ENCODE measurements at regions not wholly inside any gene's neighbourhood (a gene's known extent, or its start where the extent isn't known, plus 50 kb on each side); places are given as distances from the start of the nearest gene placed in this dataset.

DNA sequence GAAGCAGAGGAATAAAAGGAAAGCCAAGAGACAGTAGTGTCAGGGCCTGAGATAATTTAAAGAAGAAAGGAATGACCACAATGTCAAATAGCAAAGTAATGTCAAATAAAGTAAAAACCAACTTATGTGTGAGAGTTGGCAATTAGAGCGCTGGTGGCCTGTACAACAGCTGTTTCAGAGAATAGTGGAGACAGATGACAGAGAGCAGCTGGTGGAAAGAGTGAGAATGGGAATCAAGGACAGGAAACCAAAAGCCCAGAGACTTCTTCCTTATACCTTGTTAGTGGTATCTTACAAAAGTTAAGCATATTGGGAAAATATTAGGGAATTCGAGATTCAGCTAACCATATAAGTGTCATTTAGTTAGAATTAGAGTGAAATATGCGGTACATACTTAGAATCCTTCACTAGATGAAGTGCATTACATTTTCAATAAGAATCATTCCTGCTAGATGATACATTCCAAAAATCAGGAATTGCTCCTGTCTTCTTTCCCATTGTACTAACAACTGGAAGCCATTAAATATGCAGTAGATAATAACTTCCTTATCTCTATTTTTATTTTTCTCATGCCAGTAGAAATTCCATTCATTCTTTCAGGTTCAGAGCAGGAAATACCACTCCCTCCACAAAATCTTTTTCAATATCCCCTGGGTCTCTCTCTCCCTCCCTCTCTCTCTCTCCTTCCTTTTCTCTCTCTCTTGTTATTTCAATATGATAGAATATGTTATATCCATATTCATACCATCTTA lies 525.4 kb downstream of the CENPC start:
- DNase-seq (ENCODE audit: low read depth) = no peak

DNA sequence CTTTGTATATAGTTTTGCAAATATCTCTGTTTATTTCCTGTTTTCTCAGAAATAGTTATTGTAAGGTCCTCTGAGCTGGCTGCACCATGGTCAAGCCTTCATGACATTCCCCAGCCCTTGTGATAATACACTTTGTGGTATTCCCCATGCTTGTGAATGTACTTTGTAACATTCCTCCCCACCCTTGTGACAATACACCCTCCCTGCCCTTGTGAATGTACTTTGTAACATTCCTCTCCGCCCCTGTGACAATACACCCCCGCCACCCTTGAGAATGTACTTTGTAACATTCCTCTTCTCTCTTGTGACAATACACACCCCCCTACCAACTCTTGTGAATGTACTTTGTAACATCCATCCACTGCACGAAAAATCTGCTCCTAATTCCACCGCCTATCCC lies 530.7 kb downstream of the CENPC start:
- H3K4me3 ChIP-seq (ENCODE audit: low read depth, low read length) = no peak overlapping the region
- no peak for DNase-seq (ENCODE audit: low read depth)
- in situ Hi-C loops (cut with HindIII; ENCODE audit: low sequenced_read_pairs) = no loop called here
- TF ChIP-seq, protein P1, sequence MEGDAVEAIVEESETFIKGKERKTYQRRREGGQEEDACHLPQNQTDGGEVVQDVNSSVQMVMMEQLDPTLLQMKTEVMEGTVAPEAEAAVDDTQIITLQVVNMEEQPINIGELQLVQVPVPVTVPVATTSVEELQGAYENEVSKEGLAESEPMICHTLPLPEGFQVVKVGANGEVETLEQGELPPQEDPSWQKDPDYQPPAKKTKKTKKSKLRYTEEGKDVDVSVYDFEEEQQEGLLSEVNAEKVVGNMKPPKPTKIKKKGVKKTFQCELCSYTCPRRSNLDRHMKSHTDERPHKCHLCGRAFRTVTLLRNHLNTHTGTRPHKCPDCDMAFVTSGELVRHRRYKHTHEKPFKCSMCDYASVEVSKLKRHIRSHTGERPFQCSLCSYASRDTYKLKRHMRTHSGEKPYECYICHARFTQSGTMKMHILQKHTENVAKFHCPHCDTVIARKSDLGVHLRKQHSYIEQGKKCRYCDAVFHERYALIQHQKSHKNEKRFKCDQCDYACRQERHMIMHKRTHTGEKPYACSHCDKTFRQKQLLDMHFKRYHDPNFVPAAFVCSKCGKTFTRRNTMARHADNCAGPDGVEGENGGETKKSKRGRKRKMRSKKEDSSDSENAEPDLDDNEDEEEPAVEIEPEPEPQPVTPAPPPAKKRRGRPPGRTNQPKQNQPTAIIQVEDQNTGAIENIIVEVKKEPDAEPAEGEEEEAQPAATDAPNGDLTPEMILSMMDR (IDR thresholded peaks at IDR 0.05; ENCODE audit: low read depth, low read length, missing control alignments) = no peak

More for the DNA sequence above, 525.4 kb downstream of the CENPC start:
- H3K4me3 ChIP-seq (ENCODE audit: low read depth, low read length) = no peak overlapping the region
- TF ChIP-seq, protein P1 (IDR thresholded peaks at IDR 0.05; ENCODE audit: low read depth, low read length, missing control alignments) = no peak
- in situ Hi-C loops (cut with HindIII; ENCODE audit: low sequenced_read_pairs) = no loop called here

DNA sequence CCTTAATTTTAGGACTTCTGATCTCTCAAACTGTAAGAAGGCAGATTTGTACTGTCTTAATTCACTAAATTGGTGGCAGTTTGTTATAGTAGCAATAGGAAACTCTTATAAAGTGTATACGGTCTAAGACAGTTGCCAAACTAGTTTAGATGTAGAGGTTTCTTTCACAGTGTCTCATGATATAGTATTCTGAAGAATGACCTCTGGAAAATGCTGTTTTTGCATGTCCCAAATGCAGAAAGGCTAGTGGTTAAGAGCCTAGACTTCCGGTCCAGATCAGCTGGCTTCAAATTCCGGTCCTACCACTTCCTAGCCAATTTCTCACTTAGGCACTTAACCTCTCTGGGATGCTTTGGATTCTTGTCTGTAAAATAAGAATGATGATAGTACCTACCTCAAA lies 538.5 kb downstream of the CENPC start:
- DNase-seq (ENCODE audit: low read depth) = no peak
- H3K4me3 ChIP-seq (ENCODE audit: low read depth, low read length) = no peak overlapping the region
- TF ChIP-seq, protein P1 (IDR thresholded peaks at IDR 0.05; ENCODE audit: low read depth, low read length, missing control alignments) = no peak
- in situ Hi-C loops (cut with HindIII; ENCODE audit: low sequenced_read_pairs) = no loop called here

DNA sequence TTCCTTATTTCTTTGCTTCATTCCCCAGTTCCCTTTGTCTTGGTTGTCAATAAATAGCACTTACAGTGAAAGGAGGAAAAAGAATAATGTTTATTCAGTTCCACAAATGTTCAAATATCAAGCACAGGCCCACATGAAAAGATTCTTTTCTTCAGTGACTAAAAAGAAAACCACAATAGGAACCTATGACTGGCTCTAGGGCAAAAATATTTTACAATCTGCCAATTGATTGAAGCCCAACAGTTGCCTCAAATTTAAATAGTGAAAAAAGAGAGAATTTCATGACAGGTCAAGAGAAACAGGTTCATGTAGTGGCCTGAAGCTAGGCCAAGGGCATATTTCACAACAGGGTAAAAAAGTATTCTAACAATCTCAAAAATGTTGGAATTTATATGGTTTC lies 553.8 kb downstream of the CENPC start:
- no peak overlapping the region for H3K4me3 ChIP-seq (ENCODE audit: low read depth, low read length)
- DNase-seq (ENCODE audit: low read depth) = peak; percentile 9
- in situ Hi-C loops (cut with HindIII; ENCODE audit: low sequenced_read_pairs) = no loop called here
- TF ChIP-seq, protein P1 (IDR thresholded peaks at IDR 0.05; ENCODE audit: low read depth, low read length, missing control alignments) = no peak

DNA sequence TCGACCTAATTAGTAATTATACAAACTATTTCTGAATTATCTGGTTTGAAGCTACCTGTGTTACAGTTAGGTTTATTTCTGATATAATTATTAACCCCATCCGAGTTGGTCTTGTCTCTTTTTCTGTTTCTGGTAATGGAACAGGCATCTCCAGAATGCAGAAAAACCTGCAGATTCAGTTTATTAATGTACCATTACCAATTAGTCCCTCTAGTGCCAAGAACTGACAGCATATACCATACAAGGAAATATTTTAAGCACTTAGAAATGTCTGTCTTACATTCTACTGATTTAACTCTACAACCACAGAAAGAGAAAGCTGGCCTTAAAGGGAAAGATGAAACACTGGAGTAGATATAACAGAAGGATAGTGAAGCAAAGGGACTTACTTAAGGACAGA lies 570.6 kb downstream of the CENPC start:
- TF ChIP-seq, protein P1 (IDR thresholded peaks at IDR 0.05; ENCODE audit: low read depth, low read length, missing control alignments) = no peak

DNA sequence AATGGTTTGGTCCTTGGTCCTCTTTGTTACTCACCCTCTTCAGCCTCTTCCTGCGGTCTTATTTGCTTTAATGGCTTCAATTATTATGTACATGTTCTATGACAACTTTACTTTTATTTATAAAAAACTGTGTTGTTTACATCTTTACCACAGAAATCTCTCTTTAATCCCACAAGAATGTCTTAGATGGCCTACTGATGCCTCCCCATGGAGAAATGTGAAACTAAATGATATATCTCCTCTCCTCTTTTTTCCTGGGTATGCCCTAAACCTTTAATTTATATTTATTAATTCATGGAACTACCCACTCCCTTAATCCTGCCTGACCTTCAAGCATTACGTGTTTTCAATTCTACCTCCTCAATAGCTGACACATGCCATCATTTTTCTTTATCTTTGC lies 573.2 kb downstream of the CENPC start:
- in situ Hi-C loops (cut with HindIII; ENCODE audit: low sequenced_read_pairs) = no loop called here
- H3K4me3 ChIP-seq (ENCODE audit: low read depth, low read length) = no peak overlapping the region
- DNase-seq (ENCODE audit: low read depth) = no peak

More for the DNA sequence above, 570.6 kb downstream of the CENPC start:
- DNase-seq (ENCODE audit: low read depth) = no peak
- in situ Hi-C loops (cut with HindIII; ENCODE audit: low sequenced_read_pairs) = no loop called here
- H3K4me3 ChIP-seq (ENCODE audit: low read depth, low read length) = no peak overlapping the region

More for the DNA sequence above, 573.2 kb downstream of the CENPC start:
- TF ChIP-seq, protein P1 (IDR thresholded peaks at IDR 0.05; ENCODE audit: low read depth, low read length, missing control alignments) = no peak

All from astrocyte of the cerebellum (primary cell).